Liver (tissue), 8 donors: ENCODE measurements at regions not wholly inside any gene's neighbourhood (a gene's known extent, or its start where the extent isn't known, plus 50 kb on each side); places are given as distances from the start of the nearest gene placed in this dataset.

Experiments
- DNase-seq: peaks from one replicate; pipeline ENCODE4 v3.0.0-alpha.2; 2017; ENCODE audit warnings: low spot score
- H3K27ac ChIP-seq, 2 donors: one replicate each; pipeline ENCODE4 v1.7.0; 2013; ENCODE audit warnings: inconsistent platforms in 2 of 2, low read length in 2 of 2, control low read depth in 1 of 2, low read depth in 1 of 2, mild to moderate bottlenecking in 1 of 2
- H3K27me3 ChIP-seq, 4 donors: one replicate each; pipeline versions ENCODE4 v1.6.1 to v1.7.0; 2013; ENCODE audit warnings: low read length in 3 of 4, inconsistent platforms in 1 of 4, mild to moderate bottlenecking in 1 of 4, moderate library complexity in 1 of 4; ENCODE audit not compliant: control insufficient read depth in 4 of 4, insufficient read depth in 4 of 4
- H3K36me3 ChIP-seq, 4 donors: one replicate each; pipeline versions ENCODE4 v1.6.1 to v1.7.0; 2013; ENCODE audit warnings: low read length in 3 of 4, mild to moderate bottlenecking in 3 of 4, low read depth in 1 of 4, moderate library complexity in 1 of 4; ENCODE audit not compliant: control insufficient read depth in 4 of 4, insufficient read depth in 3 of 4
- H3K4me1 ChIP-seq, 4 donors: one replicate each; pipeline versions ENCODE4 v1.6.1 to v1.7.0; 2013; ENCODE audit warnings: low read length in 3 of 4, mild to moderate bottlenecking in 3 of 4, moderate library complexity in 1 of 4; ENCODE audit not compliant: control insufficient read depth in 4 of 4, insufficient read depth in 4 of 4
- H3K4me3 ChIP-seq, 3 donors: one replicate each; pipeline versions ENCODE4 v1.6.1 to v1.7.0; 2013; ENCODE audit warnings: low read length in 3 of 3, control low read depth in 1 of 3, low read depth in 1 of 3, mild to moderate bottlenecking in 1 of 3
- H3K9ac ChIP-seq, 2 donors: one replicate each; pipeline ENCODE4 v1.7.0; 2013; ENCODE audit warnings: low read length in 2 of 2, mild to moderate bottlenecking in 2 of 2, moderate library complexity in 2 of 2, control low read depth in 1 of 2, low read depth in 1 of 2
- H3K9me3 ChIP-seq, 4 donors: one replicate each; pipeline versions ENCODE4 v1.6.1 to v1.7.0; 2013; ENCODE audit warnings: low read length in 3 of 4; ENCODE audit not compliant: control insufficient read depth in 4 of 4
- ATF3 ChIP-seq: IDR thresholded peaks from 2 replicates; pipeline ENCODE4 v1.6.1; 2016; ENCODE audit warnings: antibody characterized with exemption
- CTCF ChIP-seq: fragments of 150-350 bp; IDR thresholded peaks from 2 replicates; pipeline ENCODE4 v1.5.1; 2017; ENCODE audit warnings: improper control_type of control experiment, low read depth, low read length; ENCODE audit not compliant: missing input control
- EGR1 ChIP-seq, 2 donors: IDR thresholded peaks; 2 replicates each; pipeline ENCODE4 v1.6.1; 2016 to 2018; ENCODE audit warnings: antibody characterized with exemption in 2 of 2, low read depth in 2 of 2
- FOXA1 ChIP-seq: IDR thresholded peaks from 2 replicates; pipeline ENCODE4 v1.6.1; 2016; ENCODE audit warnings: antibody characterized with exemption
- FOXA2 ChIP-seq: IDR thresholded peaks from 2 replicates; pipeline ENCODE4 v1.6.1; 2016; ENCODE audit warnings: antibody characterized with exemption
- GABPA ChIP-seq, 2 donors: IDR thresholded peaks in 1 of 2; conservative IDR thresholded peaks in 1 of 2; 2 replicates each; pipeline ENCODE4 v1.6.1; 2016; ENCODE audit warnings: antibody characterized with exemption in 2 of 2, mild to moderate bottlenecking in 1 of 2, moderate library complexity in 1 of 2
- HNF4A ChIP-seq, 2 donors: conservative IDR thresholded peaks; 2 replicates each; pipeline ENCODE4 v1.6.1; 2016; ENCODE audit warnings: antibody characterized with exemption in 2 of 2, mild to moderate bottlenecking in 2 of 2
- HNF4G ChIP-seq: IDR thresholded peaks from 2 replicates; pipeline ENCODE4 v1.6.1; 2016; ENCODE audit warnings: antibody characterized with exemption
- JUND ChIP-seq, 2 donors: IDR thresholded peaks; 2 replicates each; pipeline ENCODE4 v1.6.1; 2016; ENCODE audit warnings: antibody characterized with exemption in 2 of 2
- NR2F2 ChIP-seq: IDR thresholded peaks from 2 replicates; pipeline ENCODE4 v1.6.1; 2016; ENCODE audit warnings: antibody characterized with exemption
- RAD21 ChIP-seq, 2 donors: IDR thresholded peaks; 2 replicates each; pipeline ENCODE4 v1.6.1; 2016; ENCODE audit warnings: antibody characterized with exemption in 2 of 2, mild to moderate bottlenecking in 2 of 2
- RXRA ChIP-seq, 2 donors: IDR thresholded peaks; 2 replicates each; pipeline ENCODE4 v1.6.1; 2017 to 2018; ENCODE audit warnings: antibody characterized with exemption in 2 of 2, mild to moderate bottlenecking in 1 of 2
- SP1 ChIP-seq: IDR thresholded peaks from 2 replicates; pipeline ENCODE4 v1.6.1; 2018; ENCODE audit warnings: antibody characterized with exemption, mild to moderate bottlenecking
- TAF1 ChIP-seq: conservative IDR thresholded peaks from 2 replicates; pipeline ENCODE4 v1.6.1; 2016; ENCODE audit warnings: antibody characterized with exemption, mild to moderate bottlenecking
- YY1 ChIP-seq: IDR thresholded peaks from 2 replicates; pipeline ENCODE4 v1.6.1; 2016; ENCODE audit warnings: antibody characterized with exemption, mild to moderate bottlenecking
- ZBTB33 ChIP-seq: IDR thresholded peaks from 2 replicates; pipeline ENCODE4 v1.6.1; 2016; ENCODE audit warnings: antibody characterized with exemption
- WGBS: extraction: QIAGEN DNeasy Blood & Tissue Kit; methylation state at CpG from one replicate; pipeline ENCODE4 v1.1.7; 2013; 5-methylcytosine and 5-hydroxymethylcytosine counted together
- TF ChIP-seq, protein P1 (sequence below): IDR thresholded peaks from 2 replicates; pipeline ENCODE4 v1.6.1; 2016; ENCODE audit warnings: antibody characterized with exemption, mild to moderate bottlenecking
- donor health status: healthy.
- donor health status: healthy.
- donor health status: healthy.
- donor health status: healthy.
- donor health status: healthy.

DNA sequence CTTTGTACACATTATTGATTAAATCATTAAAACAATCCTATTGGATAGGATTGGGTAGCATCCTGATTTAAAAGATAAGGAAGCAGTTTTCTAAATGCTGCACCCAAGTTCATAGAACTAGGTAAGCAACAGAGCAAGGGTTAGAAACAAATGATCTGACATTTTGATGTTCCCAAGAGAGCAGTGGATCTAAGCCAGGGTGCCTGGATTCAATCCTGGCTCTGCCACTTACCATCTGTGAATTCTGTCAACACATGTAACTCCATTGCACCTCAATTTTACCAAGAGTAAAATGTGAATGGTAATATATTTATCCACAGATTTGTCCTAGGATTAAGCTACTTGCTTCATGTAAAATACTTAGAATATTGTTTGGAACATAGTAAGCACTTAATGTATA lies 982.6 kb upstream of the FANCL start:
- Histone ChIP-seq H3K4me1 (no peaks in the 10 kb centered on the region), H3K36me3 (no peaks in the 10 kb centered on the region), H3K4me3 (no peak overlapping the region), H3K9me3 (no peaks in the 10 kb centered on the region), H3K27ac (no peak overlapping the region), H3K9ac (no peak overlapping the region), H3K27me3 (no peaks in the 10 kb centered on the region)
- TF ChIP-seq RXRA (IDR thresholded peaks at IDR 0.05) (no peak), YY1 (no peak), JUND (IDR thresholded peaks at IDR 0.05) (no peak), NR2F2 (no peak), HNF4G (no peak), GABPA (IDR thresholded peaks at IDR 0.05 in 1 of 2, conservative IDR thresholded peaks at IDR 0.05 in 1 of 2) (no peak)
- TF ChIP-seq, protein P1, sequence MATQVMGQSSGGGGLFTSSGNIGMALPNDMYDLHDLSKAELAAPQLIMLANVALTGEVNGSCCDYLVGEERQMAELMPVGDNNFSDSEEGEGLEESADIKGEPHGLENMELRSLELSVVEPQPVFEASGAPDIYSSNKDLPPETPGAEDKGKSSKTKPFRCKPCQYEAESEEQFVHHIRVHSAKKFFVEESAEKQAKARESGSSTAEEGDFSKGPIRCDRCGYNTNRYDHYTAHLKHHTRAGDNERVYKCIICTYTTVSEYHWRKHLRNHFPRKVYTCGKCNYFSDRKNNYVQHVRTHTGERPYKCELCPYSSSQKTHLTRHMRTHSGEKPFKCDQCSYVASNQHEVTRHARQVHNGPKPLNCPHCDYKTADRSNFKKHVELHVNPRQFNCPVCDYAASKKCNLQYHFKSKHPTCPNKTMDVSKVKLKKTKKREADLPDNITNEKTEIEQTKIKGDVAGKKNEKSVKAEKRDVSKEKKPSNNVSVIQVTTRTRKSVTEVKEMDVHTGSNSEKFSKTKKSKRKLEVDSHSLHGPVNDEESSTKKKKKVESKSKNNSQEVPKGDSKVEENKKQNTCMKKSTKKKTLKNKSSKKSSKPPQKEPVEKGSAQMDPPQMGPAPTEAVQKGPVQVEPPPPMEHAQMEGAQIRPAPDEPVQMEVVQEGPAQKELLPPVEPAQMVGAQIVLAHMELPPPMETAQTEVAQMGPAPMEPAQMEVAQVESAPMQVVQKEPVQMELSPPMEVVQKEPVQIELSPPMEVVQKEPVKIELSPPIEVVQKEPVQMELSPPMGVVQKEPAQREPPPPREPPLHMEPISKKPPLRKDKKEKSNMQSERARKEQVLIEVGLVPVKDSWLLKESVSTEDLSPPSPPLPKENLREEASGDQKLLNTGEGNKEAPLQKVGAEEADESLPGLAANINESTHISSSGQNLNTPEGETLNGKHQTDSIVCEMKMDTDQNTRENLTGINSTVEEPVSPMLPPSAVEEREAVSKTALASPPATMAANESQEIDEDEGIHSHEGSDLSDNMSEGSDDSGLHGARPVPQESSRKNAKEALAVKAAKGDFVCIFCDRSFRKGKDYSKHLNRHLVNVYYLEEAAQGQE: no peak
- no peak for DNase-seq

DNA sequence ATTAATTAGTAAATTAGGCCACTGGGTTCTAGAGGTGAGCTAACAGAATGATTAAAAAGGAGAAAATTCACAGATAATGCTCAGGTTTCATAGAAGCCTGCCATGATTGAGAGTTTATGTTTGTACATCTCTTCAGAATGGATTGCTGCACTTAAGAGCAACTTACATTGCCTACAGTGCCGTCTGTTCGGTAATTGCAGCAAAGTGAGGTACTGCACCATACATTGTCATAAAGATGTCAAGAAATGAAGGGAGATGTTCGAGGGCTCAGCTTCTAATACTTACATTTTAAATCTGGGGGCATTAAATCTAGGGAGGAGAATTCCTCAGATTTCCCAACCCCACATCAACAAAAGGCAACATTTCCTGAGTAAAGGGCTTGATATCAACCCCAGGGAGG lies 976.2 kb upstream of the FANCL start:
- Histone ChIP-seq H3K36me3 (no peaks in the 10 kb centered on the region), H3K27me3 (no peaks in the 10 kb centered on the region), H3K27ac (no peak overlapping the region), H3K4me1 (no peaks in the 10 kb centered on the region), H3K9ac (no peak overlapping the region), H3K4me3 (no peak overlapping the region), H3K9me3 (no peaks in the 10 kb centered on the region)
- TF ChIP-seq SP1 (no peak), EGR1 (IDR thresholded peaks at IDR 0.05; ENCODE audit: low read depth in 2 of 2) (no peak), YY1 (no peak), JUND (IDR thresholded peaks at IDR 0.05) (no peak), TAF1 (no peak), ZBTB33 (no peak), HNF4A (conservative IDR thresholded peaks at IDR 0.05) (no peak), RXRA (IDR thresholded peaks at IDR 0.05) (no peak), HNF4G (no peak), CTCF (no peak), FOXA1 (no peak), ATF3 (no peak), RAD21 (IDR thresholded peaks at IDR 0.05) (no peak), FOXA2 (no peak)
- TF ChIP-seq, protein P1: no peak
- DNase-seq: no peak
- 51% methylated on average over 3 of the region's 3 CpGs for WGBS
